ENCODE measurements at regions not wholly inside any gene's neighbourhood (a gene's known extent, or its start where the extent isn't known, plus 50 kb on each side); places are given as distances from the start of the nearest gene placed in this dataset.

DNA sequence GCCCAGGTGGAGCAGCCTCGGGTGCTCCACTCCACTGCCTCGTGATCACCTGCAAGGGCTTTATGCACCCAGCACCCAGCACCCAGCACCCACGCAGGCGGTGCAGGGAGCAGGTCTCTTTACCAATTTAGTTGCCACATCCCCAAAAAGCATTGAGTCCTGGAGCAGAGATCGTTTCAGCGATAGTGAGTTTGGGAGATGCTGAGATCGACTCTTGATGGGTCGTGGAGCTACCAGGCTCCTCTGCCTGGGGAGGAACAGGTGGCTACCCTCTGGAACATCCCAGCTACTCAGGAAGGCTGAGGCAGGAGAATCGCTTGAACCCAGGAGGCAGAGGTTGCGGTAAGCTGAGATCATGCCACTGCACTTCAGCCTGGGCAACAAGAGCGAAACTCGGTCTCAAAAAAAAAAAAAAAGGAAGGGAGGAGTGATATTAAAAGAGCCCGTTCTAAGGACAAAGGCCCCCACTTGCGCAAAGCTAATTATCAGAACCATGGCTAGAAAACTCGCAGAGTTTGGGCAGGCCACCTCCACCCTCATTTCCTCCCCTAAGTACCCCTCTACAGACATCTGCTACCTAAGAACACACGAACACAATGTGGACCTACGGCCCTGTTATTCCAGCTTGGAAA is 106.5 kb upstream of the SLC45A1 start:
- ATAC-seq (replicated peaks in 1 of 4) (no peak), DNase-seq (no peak)
- CTCF ChIA-PET = interaction anchor here in 1 of 2 donors (0.6 kb wide), 1 partner anchor 547 kb away, joined by 3 read pairs; no protein-coding TSS in a partner anchor
- H3K36me3 Mint-ChIP-seq = no peaks in the 10 kb centered on the region
- Histone ChIP-seq H3K36me3 (ENCODE audit: control insufficient read depth in 2 of 2, extremely low read depth in 1 of 2, insufficient read depth in 1 of 2, low read length in 1 of 2) (no peaks in the 10 kb centered on the region), H3K4me3 (ENCODE audit: control insufficient read depth in 1 of 2, extremely low read depth in 1 of 2, low read length in 1 of 2) (no peak overlapping the region), H3K27me3 (replicated peaks in 1 of 2; ENCODE audit: control insufficient read depth in 2 of 2, extremely low read depth in 1 of 2, insufficient read depth in 2 of 2, low read length in 1 of 2) (peaks cover 11 to 54% of the 10 kb centered on the region in 2 experiments), H3K4me1 (ENCODE audit: control insufficient read depth in 1 of 2, extremely low read depth in 1 of 2, insufficient read depth in 2 of 2, low read length in 2 of 2) (peaks cover 0 to 6% of the 10 kb centered on the region in 2 experiments), H3K9me3 (no peaks in the 10 kb centered on the region), H3K27ac (ENCODE audit: low read length) (no peak overlapping the region)
- peaks cover 9 to 14% (median 9%) of the 10 kb centered on the region in 3 donors for H3K4me1 Mint-ChIP-seq
- H3K27ac Mint-ChIP-seq = no peak overlapping the region
- no peaks in the 10 kb centered on the region for H3K9me3 Mint-ChIP-seq
- WGBS (ENCODE audit: insufficient coverage) = 67% methylated on average over 6 of the region's 17 CpGs
- POLR2A ChIA-PET = interaction anchor here in 1 of 2 donors (0.6 kb wide), 2 partner anchors 65 to 126 kb away, joined by 4 read pairs; no protein-coding TSS in a partner anchor
- peak overlapping the region in 1 of 3 donors; percentile 21 for H3K4me3 Mint-ChIP-seq
- H3K27me3 Mint-ChIP-seq = peaks cover 35 to 40% of the 10 kb centered on the region in 2 donors

- H3K27ac ChIP-seq (ENCODE audit: low read length) = no peak overlapping the region
- no peak overlapping the region for H3K27ac Mint-ChIP-seq
- H3K36me3 Mint-ChIP-seq = no peaks in the 10 kb centered on the region
- H3K27me3 Mint-ChIP-seq = peaks cover 13 to 14% of the 10 kb centered on the region in 2 donors
- WGBS (ENCODE audit: insufficient coverage) = 90% methylated on average over 4 of the region's 8 CpGs
- no peak for ATAC-seq (replicated peaks in 1 of 4)
- H3K9me3 Mint-ChIP-seq = no peaks in the 10 kb centered on the region
- no peak overlapping the region for H3K4me3 ChIP-seq (ENCODE audit: control insufficient read depth in 1 of 2, extremely low read depth in 1 of 2, low read length in 1 of 2)
- peaks cover 0 to 6% of the 10 kb centered on the region in 2 experiments for H3K4me1 ChIP-seq (ENCODE audit: control insufficient read depth in 1 of 2, extremely low read depth in 1 of 2, insufficient read depth in 2 of 2, low read length in 2 of 2)
- no peaks in the 10 kb centered on the region for H3K36me3 ChIP-seq (ENCODE audit: control insufficient read depth in 2 of 2, extremely low read depth in 1 of 2, insufficient read depth in 1 of 2, low read length in 1 of 2)
- POLR2A ChIA-PET = no interaction called here
- peaks cover 6 to 7% (median 7%) of the 10 kb centered on the region in 3 donors for H3K4me1 Mint-ChIP-seq
- no peaks in the 10 kb centered on the region for H3K9me3 ChIP-seq
- no peak for DNase-seq
- H3K4me3 Mint-ChIP-seq = no peak overlapping the region
- CTCF ChIA-PET = no interaction called here
- peaks cover 2 to 37% of the 10 kb centered on the region in 2 experiments for H3K27me3 ChIP-seq (replicated peaks in 1 of 2; ENCODE audit: control insufficient read depth in 2 of 2, extremely low read depth in 1 of 2, insufficient read depth in 2 of 2, low read length in 1 of 2)
Observed at GRCh38 chr1:8207202-8207601, 110.7 kb upstream of the SLC45A1 start.

DNA sequence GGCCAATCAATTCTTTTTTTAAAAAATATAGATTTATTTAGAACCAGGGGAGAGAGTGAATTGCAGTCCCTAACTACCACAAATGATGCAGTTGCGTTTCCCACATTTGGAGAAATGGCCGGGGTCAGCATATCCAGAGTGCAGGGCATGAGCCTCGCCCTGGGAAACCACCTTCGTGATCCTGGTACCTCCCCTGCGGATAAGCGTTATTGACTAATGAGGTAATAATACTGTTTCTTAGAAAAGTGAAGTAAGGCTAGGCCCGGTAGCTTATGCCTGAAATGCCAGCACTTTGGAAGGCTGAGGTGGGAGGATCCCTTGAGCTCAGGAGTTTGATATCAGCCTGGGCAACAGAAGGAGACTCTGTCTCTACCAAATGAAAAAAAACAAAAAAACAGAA is 111.5 kb upstream of the SLC45A1 start:
- H3K4me1 Mint-ChIP-seq = no peaks in the 10 kb centered on the region
- WGBS (ENCODE audit: insufficient coverage) = 80% methylated on average over 1 of the region's 7 CpGs
- Histone ChIP-seq H3K36me3 (ENCODE audit: control insufficient read depth in 2 of 2, extremely low read depth in 1 of 2, insufficient read depth in 1 of 2, low read length in 1 of 2) (no peaks in the 10 kb centered on the region), H3K27me3 (replicated peaks in 1 of 2; ENCODE audit: control insufficient read depth in 2 of 2, extremely low read depth in 1 of 2, insufficient read depth in 2 of 2, low read length in 1 of 2) (peaks cover 0 to 31% of the 10 kb centered on the region in 2 experiments), H3K27ac (ENCODE audit: low read length) (no peak overlapping the region), H3K9me3 (no peaks in the 10 kb centered on the region), H3K4me1 (ENCODE audit: control insufficient read depth in 1 of 2, extremely low read depth in 1 of 2, insufficient read depth in 2 of 2, low read length in 2 of 2) (no peaks in the 10 kb centered on the region), H3K4me3 (ENCODE audit: control insufficient read depth in 1 of 2, extremely low read depth in 1 of 2, low read length in 1 of 2) (no peak overlapping the region)
- H3K36me3 Mint-ChIP-seq = no peaks in the 10 kb centered on the region
- ChIA-PET CTCF (no interaction called here), POLR2A (interaction anchor here in 1 of 2 donors (0.5 to 0.6 kb wide), 2 partner anchors 17 to 42 kb away, joined by 3 to 4 read pairs; no protein-coding TSS in a partner anchor)
- H3K27ac Mint-ChIP-seq = no peak overlapping the region
- DNase-seq = no peak
- peaks cover 7 to 8% of the 10 kb centered on the region in 2 donors for H3K27me3 Mint-ChIP-seq
- ATAC-seq (replicated peaks in 1 of 4) = no peak
- no peaks in the 10 kb centered on the region for H3K9me3 Mint-ChIP-seq
- H3K4me3 Mint-ChIP-seq = no peak overlapping the region

- no peaks in the 10 kb centered on the region for H3K36me3 ChIP-seq (ENCODE audit: control insufficient read depth in 2 of 2, extremely low read depth in 1 of 2, insufficient read depth in 1 of 2, low read length in 1 of 2)
- Mint-ChIP-seq H3K4me1 (no peaks in the 10 kb centered on the region), H3K27ac (no peak overlapping the region), H3K36me3 (no peaks in the 10 kb centered on the region), H3K4me3 (no peak overlapping the region), H3K27me3 (peaks cover 6 to 8% of the 10 kb centered on the region in 2 donors), H3K9me3 (no peaks in the 10 kb centered on the region)
- peaks cover 0 to 25% of the 10 kb centered on the region in 2 experiments for H3K27me3 ChIP-seq (replicated peaks in 1 of 2; ENCODE audit: control insufficient read depth in 2 of 2, extremely low read depth in 1 of 2, insufficient read depth in 2 of 2, low read length in 1 of 2)
- ChIA-PET POLR2A (no interaction called here), CTCF (no interaction called here)
- no peak overlapping the region for H3K4me3 ChIP-seq (ENCODE audit: control insufficient read depth in 1 of 2, extremely low read depth in 1 of 2, low read length in 1 of 2)
- DNase-seq (no peak), ATAC-seq (replicated peaks in 1 of 4) (no peak)
- no peaks in the 10 kb centered on the region for H3K9me3 ChIP-seq
- no peak overlapping the region for H3K27ac ChIP-seq (ENCODE audit: low read length)
- WGBS (ENCODE audit: insufficient coverage) = no CpG with 5 or more reads among the region's 10 CpGs
- no peaks in the 10 kb centered on the region for H3K4me1 ChIP-seq (ENCODE audit: control insufficient read depth in 1 of 2, extremely low read depth in 1 of 2, insufficient read depth in 2 of 2, low read length in 2 of 2)
Observed at GRCh38 chr1:8205771-8206170, 112.1 kb upstream of the SLC45A1 start.

DNA sequence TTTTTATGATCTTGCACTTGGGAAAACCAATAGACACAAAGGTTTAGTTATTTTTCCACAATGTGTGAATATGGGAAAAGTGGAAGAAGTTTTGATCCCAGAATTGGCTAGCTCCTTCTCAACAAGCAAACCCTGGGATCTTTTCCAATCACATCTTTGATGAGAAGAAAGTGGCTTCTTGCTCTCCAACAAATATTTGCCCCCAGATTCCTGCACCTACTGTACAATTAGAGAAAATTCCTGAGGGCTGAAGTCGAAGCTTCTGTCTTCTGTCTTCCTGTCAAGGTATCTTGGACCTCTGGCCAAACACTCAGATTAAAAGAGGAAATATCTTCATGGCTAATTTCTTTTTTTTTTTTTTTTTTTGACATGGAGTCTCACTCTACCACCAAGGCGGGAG is 113.1 kb upstream of the SLC45A1 start:
- Mint-ChIP-seq H3K4me1 (peaks cover 0 to 4% (median 0%) of the 10 kb centered on the region in 3 donors), H3K27ac (no peak overlapping the region), H3K36me3 (no peaks in the 10 kb centered on the region), H3K27me3 (peaks cover 0 to 3% of the 10 kb centered on the region in 2 donors), H3K9me3 (no peaks in the 10 kb centered on the region), H3K4me3 (no peak overlapping the region)
- CTCF ChIA-PET = interaction anchor here in 1 of 2 donors (0.7 kb wide), 1 partner anchor 103 kb away, joined by 5 read pairs; no protein-coding TSS in a partner anchor
- no peak overlapping the region for H3K4me3 ChIP-seq (ENCODE audit: control insufficient read depth in 1 of 2, extremely low read depth in 1 of 2, low read length in 1 of 2)
- H3K27ac ChIP-seq (ENCODE audit: low read length) = no peak overlapping the region
- DNase-seq (no peak), ATAC-seq (replicated peaks in 1 of 4) (no peak)
- peaks cover 0 to 16% of the 10 kb centered on the region in 2 experiments for H3K27me3 ChIP-seq (replicated peaks in 1 of 2; ENCODE audit: control insufficient read depth in 2 of 2, extremely low read depth in 1 of 2, insufficient read depth in 2 of 2, low read length in 1 of 2)
- POLR2A ChIA-PET = interaction anchor here in 1 of 2 donors (0.7 kb wide), 1 partner anchor 63 kb away, joined by 6 read pairs; no protein-coding TSS in a partner anchor
- H3K36me3 ChIP-seq (ENCODE audit: control insufficient read depth in 2 of 2, extremely low read depth in 1 of 2, insufficient read depth in 1 of 2, low read length in 1 of 2) = no peaks in the 10 kb centered on the region
- no CpG with 5 or more reads among the region's 2 CpGs for WGBS (ENCODE audit: insufficient coverage)
- no peaks in the 10 kb centered on the region for H3K4me1 ChIP-seq (ENCODE audit: control insufficient read depth in 1 of 2, extremely low read depth in 1 of 2, insufficient read depth in 2 of 2, low read length in 2 of 2)
- no peaks in the 10 kb centered on the region for H3K9me3 ChIP-seq

GRCh38 chr1:8203551-8203950 is 114.4 kb upstream of the SLC45A1 start:
- DNase-seq (no peak), ATAC-seq (replicated peaks in 1 of 4) (no peak)
- peaks cover 0 to 6% of the 10 kb centered on the region in 2 experiments for H3K27me3 ChIP-seq (replicated peaks in 1 of 2; ENCODE audit: control insufficient read depth in 2 of 2, extremely low read depth in 1 of 2, insufficient read depth in 2 of 2, low read length in 1 of 2)
- H3K4me1 ChIP-seq (ENCODE audit: control insufficient read depth in 1 of 2, extremely low read depth in 1 of 2, insufficient read depth in 2 of 2, low read length in 2 of 2) = no peaks in the 10 kb centered on the region
- H3K36me3 ChIP-seq (ENCODE audit: control insufficient read depth in 2 of 2, extremely low read depth in 1 of 2, insufficient read depth in 1 of 2, low read length in 1 of 2) = no peaks in the 10 kb centered on the region
- ChIA-PET CTCF (interaction anchor here in 1 of 2 donors (0.6 kb wide), 1 partner anchor 204 kb away, joined by 7 read pairs; no protein-coding TSS in a partner anchor), POLR2A (interaction anchor here in 1 of 2 donors (0.6 kb wide), 1 partner anchor 521 kb away, joined by 3 read pairs; no protein-coding TSS in a partner anchor)
- Mint-ChIP-seq H3K27me3 (peaks cover 0 to 2% of the 10 kb centered on the region in 2 donors), H3K4me1 (peaks cover 0 to 8% (median 2%) of the 10 kb centered on the region in 3 donors), H3K4me3 (no peak overlapping the region), H3K9me3 (no peaks in the 10 kb centered on the region), H3K36me3 (no peaks in the 10 kb centered on the region), H3K27ac (no peak overlapping the region)
- H3K27ac ChIP-seq (ENCODE audit: low read length) = no peak overlapping the region
- WGBS (ENCODE audit: insufficient coverage) = 91% methylated on average over 10 of the region's 10 CpGs
- no peaks in the 10 kb centered on the region for H3K9me3 ChIP-seq
- no peak overlapping the region for H3K4me3 ChIP-seq (ENCODE audit: control insufficient read depth in 1 of 2, extremely low read depth in 1 of 2, low read length in 1 of 2)
